GM10248 (cell line): ENCODE measurements at regions not wholly inside any gene's neighbourhood (a gene's known extent, or its start where the extent isn't known, plus 50 kb on each side); places are given as distances from the start of the nearest gene placed in this dataset.

Experiments used
- CTCF ChIA-PET: fragments of 300-600 bp; sonication (Branson Sonifier 250); formaldehyde crosslinking; extraction: SDS; loops from one replicate; lab custom pipeline; 2021; ENCODE audit warnings: antibody characterized with exemption; lab: Yijun Ruan, JAX
- POLR2A ChIA-PET: fragments of 350-650 bp; sonication (Branson Sonifier 250); formaldehyde crosslinking; extraction: SDS; loops from one replicate; lab custom pipeline; 2020; ENCODE audit warnings: antibody characterized with exemption; lab: Yijun Ruan, JAX
- DNase-seq: peaks from one replicate; pipeline ENCODE4 v3.0.0; 2012; ENCODE audit errors: extremely low spot score
- TF ChIP-seq, protein P1 (sequence below): IDR thresholded peaks from 2 replicates; pipeline ENCODE4 v1.5.1; 2012; ENCODE audit warnings: mild to moderate bottlenecking, low read depth; ENCODE audit errors: extremely low read depth, missing control alignments, control extremely low read depth

DNA sequence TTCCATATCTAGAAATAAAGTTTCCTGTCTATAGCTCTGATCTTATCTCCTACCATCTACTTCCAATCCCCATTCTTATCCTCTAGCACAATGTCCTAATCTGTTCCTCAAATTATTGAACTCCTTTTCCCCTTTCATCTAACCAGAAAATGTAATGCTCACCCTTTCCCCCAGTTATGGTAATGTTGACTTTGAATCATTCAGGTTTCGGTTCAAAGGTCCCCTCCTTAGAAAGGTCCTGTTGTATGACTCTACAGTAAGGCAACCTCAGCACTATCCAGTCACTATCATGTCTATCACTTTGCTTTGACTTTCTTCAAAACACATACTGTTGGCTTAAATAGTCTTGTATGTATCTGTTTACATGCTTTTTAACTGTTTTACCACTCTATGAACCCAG is 264.2 kb upstream of the PCDH15 start:
- TF ChIP-seq, protein P1, sequence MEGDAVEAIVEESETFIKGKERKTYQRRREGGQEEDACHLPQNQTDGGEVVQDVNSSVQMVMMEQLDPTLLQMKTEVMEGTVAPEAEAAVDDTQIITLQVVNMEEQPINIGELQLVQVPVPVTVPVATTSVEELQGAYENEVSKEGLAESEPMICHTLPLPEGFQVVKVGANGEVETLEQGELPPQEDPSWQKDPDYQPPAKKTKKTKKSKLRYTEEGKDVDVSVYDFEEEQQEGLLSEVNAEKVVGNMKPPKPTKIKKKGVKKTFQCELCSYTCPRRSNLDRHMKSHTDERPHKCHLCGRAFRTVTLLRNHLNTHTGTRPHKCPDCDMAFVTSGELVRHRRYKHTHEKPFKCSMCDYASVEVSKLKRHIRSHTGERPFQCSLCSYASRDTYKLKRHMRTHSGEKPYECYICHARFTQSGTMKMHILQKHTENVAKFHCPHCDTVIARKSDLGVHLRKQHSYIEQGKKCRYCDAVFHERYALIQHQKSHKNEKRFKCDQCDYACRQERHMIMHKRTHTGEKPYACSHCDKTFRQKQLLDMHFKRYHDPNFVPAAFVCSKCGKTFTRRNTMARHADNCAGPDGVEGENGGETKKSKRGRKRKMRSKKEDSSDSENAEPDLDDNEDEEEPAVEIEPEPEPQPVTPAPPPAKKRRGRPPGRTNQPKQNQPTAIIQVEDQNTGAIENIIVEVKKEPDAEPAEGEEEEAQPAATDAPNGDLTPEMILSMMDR, result no peak
- ChIA-PET CTCF (interaction anchor here (1.0 kb wide), 1 partner anchor 15 kb away, joined by 4 read pairs; no protein-coding TSS in a partner anchor), POLR2A (no interaction called here)
- no peak for DNase-seq

DNA sequence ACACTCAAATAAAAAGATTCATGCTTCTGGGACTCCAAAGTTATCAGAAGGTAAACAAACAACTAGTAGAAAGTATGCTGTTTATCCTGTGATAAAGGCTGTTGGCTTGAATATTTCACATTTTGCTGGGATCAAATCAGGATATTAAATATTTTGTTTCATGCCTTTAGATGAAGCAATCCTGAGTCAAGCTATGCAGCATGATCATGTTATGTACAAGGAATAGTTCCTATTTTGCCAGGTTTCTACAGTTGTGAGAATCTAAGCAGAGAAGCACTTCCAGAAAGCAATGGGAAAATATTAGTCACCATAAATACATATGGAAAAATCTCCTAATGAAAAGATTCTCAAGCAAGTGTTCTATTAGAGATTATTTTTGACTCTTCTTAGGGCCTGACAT is 262.8 kb upstream of the PCDH15 start:
- no peak for DNase-seq
- TF ChIP-seq, protein P1, result no peak
- POLR2A ChIA-PET, result no interaction called here
- CTCF ChIA-PET, result no interaction called here

DNA sequence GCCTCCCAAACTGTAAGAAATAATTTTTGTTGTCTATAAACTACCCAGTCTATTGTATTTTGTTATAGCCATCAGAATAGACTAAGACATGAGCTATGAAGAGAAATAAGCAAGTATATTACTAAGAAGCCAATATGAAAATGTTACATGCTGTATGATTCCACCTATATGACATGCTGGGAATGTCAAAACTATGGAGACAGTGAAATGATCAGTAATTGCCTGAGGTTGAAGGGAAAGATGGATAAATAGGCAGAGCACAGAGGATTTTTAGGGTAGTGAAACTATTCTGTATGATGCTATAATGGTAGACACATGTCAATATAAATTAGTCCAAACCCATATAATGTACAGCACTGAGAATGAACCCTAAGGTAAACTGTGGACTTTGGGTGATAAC is 261.3 kb upstream of the PCDH15 start:
- no peak for DNase-seq
- CTCF ChIA-PET, result no interaction called here
- POLR2A ChIA-PET, result no interaction called here
- TF ChIP-seq, protein P1, result no peak

DNA sequence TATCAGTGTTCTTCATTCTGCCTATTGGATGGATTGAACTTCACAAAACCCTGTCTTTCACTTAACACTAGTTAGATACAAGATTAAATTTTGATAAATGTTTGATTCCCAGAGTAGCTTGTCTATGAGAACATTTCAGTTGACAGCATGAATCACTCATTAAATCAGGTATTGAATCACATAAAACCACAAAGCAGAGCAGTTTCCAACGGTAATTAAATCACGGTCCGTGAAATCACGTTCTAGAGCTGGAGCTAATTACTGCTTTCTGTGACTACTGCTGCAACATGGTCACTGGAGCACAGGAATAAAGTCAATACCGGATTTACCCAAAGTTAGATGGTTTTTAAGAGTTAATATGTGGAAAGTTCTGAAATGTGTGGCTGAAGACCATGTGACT is 257.8 kb upstream of the PCDH15 start:
- DNase-seq, result no peak
- TF ChIP-seq, protein P1, result no peak
- ChIA-PET CTCF (no interaction called here), POLR2A (no interaction called here)

DNA sequence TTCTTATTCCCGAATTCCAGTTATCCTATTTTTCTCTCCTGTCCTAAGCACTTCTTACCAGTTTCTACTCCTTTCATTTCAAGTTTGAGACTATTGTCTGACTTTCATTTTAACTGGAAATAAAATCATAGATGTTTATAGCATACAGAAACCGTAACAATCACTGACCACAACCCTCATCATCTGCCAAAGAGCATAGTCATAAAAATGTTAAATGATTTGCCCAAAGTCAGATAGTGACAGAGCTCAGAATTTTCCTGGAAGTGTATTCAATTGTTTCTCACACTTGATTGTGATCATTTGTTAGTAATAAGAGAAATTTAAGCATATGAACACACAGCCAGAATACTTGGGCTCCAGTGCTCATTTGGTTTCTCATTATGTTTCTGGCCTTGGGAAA is 250.5 kb upstream of the PCDH15 start:
- ChIA-PET CTCF (no interaction called here), POLR2A (no interaction called here)
- TF ChIP-seq, protein P1, result no peak
- DNase-seq, result no peak

DNA sequence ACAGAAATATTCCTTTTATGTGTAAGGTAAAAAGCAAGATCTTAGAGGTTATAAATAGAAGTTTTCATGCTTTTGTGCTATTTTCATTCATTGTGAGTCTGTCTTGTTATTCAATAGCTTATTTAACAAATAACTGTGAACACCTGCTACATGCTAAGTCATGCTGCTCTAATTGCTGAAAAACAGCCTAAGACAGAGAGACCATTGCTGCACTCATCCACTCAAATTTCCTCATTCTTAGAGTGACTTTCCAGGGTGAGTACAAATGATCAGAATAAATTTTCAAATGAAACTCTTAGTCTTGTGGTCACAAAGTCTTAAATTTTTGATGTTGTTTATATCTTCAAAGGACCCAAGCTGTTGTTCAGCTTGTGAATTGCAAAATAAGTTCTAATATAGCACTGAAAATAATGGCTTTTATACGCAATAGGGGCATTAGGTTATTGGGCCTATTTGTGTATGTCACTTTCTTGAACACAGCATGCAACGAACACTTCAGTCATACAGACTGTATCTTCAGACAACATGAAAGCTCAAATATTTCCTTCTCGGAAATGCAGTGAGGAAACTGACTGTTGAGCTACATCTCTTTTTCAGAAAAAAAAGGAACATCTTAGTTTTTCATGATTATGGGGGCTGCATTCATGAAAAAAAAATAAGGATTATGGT is 247.9 kb upstream of the PCDH15 start:
- TF ChIP-seq, protein P1, result no peak
- no peak for DNase-seq
- ChIA-PET POLR2A (no interaction called here), CTCF (no interaction called here)

DNA sequence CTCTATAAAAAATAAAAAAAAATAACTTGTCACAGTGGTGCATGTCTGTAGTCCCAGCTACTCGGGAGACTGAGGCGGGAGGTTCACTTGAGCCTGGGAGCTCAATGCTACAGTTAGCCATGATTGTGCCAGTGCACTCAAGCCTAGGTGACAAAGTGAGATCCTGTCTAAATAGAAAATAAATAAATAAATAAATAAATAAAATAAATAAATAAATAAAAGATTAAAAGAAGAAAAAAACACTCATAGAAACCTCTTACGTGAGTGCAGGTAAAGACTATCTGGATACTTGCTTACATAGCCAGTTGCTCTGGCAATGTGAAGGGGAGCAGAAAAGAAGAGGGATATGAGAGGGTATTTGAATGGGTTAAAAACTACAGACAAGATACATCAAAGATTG is 242.5 kb upstream of the PCDH15 start:
- no peak for DNase-seq
- TF ChIP-seq, protein P1, result no peak
- ChIA-PET POLR2A (no interaction called here), CTCF (no interaction called here)
